22Rv1 (cell line): ENCODE measurements at regions not wholly inside any gene's neighbourhood (a gene's known extent, or its start where the extent isn't known, plus 50 kb on each side); places are given as distances from the start of the nearest gene placed in this dataset.
"Not testable (repeated sequence)": the region's sequence is repeated elsewhere in the genome, so short reads cannot be mapped to it uniquely, and the experiment has no call there.

Experiments
- H3K27ac ChIP-seq: fragments of 450-650 bp; 2 replicates; pipeline ENCODE4 v1.5.1; 2017
- CTCF ChIP-seq: fragments of 450-650 bp; IDR thresholded peaks from 2 replicates; pipeline ENCODE4 v1.5.1; 2017; ENCODE audit warnings: mild to moderate bottlenecking
- ZFX ChIP-seq: fragments of 450-650 bp; IDR thresholded peaks from 2 replicates; pipeline ENCODE4 v1.6.1; 2017; ENCODE audit warnings: antibody characterized with exemption, borderline replicate concordance

DNA sequence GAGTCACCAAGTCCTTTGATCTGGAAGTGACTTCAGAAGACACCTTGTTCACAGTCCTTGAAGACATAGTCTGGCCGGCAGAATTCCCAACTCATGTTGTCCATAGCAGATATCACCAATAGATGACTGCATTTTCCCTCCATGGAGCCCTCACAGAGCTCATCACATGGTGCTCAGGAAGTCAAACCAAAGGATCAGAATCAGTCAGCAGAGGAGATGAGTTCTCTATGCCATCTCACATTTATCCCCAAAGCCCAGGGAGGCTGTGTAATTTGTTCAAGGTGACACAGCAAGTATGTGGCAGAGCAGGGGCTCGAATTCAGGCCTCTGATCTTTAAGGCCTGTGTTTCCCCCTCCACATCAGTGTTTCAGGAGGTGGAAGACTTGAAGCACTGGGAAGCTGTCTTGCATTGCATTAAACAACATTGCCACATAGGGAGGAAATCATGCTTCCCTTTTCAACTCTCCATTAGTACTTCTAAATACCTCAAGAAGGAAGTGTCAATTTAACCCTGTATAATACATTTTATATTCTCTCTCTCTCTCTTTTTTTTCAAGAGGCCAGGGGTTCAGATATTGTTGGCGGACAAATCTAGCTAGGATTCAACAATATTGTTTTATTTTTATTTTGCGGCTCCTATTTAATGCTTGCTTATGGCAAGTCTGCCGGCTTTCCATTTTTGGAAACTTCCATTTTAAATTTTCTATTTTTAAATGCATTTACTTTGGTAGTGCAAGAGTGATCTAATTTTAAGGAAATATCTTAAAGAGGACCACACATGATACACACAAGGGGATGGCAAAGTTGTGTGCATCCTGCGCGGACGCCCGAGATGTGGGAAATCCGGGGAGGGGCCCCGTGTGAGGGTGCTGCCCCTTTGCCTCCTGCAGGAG is 61.9 kb downstream of the NPIPB5 start:
- not testable (repeated sequence) for H3K27ac ChIP-seq

DNA sequence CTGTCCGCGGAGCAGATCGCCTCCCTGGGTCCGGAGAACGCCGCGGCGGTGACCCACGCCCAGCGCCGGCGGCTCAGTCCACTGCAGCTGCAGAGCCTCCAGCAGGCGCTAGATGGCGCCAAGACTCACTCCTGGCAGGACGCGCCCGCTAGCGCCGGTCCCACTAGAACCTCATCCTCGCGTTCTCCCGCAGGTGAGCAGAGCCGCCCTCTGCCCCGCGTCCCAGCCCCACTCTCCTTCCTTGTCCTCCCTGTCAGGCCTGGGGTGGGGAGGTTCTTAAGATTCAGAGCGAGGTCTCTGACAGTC is 62.5 kb downstream of the NPIPB5 start:
- H3K27ac ChIP-seq = not testable (repeated sequence)

GRCh38 chr16:22576506-22576905 is 65.8 kb downstream of the NPIPB5 start:
- H3K27ac ChIP-seq = not testable (repeated sequence)

DNA sequence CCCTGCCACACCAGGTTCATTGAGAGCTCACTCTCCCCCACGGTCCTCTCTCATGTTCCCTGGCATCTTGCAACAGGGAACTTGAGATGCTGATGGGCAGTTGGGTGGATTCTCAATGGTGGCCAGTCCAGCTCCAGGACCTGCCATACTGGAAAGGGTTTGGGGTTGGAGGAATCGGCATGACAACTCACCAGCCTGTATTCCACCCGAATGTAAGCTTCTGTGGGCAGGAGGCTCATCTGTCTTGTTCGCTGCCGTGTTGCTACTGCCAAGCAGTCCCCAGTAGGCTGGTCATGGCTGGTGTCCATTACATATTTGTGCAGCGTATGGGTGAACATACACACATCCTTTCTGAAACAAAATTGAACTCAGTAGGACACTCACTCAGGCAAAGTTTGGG is 72.5 kb downstream of the NPIPB5 start:
- H3K27ac ChIP-seq = not testable (repeated sequence)

GRCh38 chr16:22584459-22584858 is 73.8 kb downstream of the NPIPB5 start:
- not testable (repeated sequence) for H3K27ac ChIP-seq

DNA sequence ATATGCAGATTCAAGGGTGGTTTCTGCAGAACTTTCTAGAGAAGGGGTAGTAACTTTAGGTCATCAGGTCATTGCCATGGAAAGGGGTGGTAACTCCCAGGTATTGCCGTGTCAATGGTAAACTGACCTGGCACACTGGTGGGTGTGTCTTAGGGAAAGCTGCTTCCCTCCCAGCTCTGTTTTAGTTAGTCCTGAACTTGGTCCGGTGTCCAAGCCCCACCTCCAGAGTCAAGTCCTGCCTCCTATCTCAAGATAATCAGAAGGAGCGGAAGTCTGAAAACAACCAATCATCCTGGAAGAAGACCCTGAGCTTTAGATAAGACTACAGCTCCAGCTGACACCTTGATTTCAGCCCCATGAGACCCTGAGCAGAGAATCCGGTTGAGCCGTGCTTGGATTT is 74.2 kb downstream of the NPIPB5 start:
- not testable (repeated sequence) for H3K27ac ChIP-seq

GRCh38 chr16:22585431-22585830 is 74.7 kb downstream of the NPIPB5 start:
- H3K27ac ChIP-seq = not testable (repeated sequence)

GRCh38 chr16:22586732-22587131 is 76.0 kb downstream of the NPIPB5 start:
- not testable (repeated sequence) for H3K27ac ChIP-seq

GRCh38 chr16:22589757-22590156 is 79.1 kb downstream of the NPIPB5 start:
- H3K27ac ChIP-seq = not testable (repeated sequence)

DNA sequence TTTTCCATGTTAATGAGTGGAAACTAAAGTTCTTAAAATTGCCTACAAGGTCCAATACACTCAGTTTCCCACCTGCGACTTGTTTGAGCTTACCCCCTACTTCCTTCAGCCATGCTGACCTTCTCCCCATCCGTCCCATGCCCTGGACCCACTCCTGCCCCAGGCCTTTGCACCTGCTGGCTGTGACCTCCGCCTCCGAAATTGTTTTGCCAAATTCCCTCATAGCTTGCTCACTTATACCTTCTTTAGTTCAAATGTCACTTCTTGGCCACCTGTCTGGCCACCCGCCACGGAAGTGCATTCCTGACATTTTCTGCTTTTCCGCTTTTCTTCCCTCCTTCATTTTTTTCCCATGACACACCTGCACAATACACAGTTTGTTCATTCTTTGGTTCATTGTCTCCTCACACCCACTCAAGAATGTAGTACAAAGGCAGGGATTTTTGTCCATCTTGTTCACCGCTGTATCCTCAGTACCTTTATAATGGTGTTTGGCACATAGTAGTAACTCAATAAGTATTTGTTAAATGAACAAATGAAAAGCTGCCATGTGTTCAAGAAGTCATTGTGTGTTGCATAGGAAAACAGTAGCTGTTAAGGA is 85.9 kb downstream of the NPIPB5 start:
- H3K27ac ChIP-seq = not testable (repeated sequence)

DNA sequence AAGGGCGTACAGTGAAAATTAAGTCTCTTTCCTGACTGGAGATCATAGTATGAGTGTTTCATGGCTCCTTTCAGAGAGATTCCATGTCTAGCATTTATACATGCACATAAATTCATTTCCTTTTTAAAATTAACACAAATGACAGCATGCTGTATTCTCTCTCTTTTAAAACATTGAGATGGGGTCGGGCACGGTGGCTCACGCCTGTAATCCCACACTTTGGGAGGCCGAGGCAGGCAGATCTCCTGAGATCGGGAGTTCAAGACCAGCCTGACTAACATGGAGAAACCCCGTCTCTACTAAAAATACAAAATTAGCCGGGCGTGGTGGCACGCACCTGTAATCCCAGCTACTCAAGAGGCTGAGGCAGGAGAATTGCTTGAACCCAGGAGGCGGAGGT is 93.1 kb downstream of the NPIPB5 start:
- H3K27ac ChIP-seq = not testable (repeated sequence)

DNA sequence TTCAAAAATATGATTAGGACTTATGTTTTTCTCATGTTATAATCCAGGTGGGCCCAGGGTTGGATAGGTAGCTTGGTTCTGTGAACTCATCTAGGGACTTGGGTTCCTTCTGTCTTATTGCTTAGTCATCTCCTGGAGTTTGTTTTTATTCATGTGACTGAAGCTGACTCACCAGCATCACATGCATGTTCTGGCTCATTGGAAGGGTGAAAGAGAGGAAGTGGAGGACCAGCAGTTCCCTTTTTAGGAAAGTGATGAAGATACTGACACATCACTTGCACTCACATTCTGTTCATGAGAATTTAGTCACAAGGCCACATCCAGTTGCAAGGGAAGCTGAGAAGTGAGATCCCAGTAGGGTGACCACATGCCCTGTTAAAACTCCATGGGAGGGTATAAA is 95.9 kb downstream of the NPIPB5 start:
- not testable (repeated sequence) for H3K27ac ChIP-seq

DNA sequence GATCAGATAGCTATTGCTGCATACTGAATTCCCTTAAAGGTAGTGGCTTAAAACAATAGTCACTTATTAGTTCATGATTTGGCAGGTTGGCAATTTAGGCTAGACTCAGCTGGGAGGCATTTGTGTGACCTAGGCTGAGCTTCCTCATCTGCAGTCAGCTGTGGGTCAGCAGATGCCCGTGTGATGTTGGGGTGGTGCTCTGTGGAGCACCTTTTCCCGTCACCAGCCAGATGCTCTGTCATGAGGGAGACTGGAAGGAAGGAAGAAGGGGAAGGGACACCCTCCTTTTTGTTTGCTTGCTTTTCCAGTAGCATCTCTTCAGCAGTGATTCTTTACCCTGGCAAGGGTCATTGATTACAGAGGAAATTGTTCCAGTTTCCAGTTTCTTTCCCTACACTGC is 99.1 kb downstream of the NPIPB5 start:
- not testable (repeated sequence) for H3K27ac ChIP-seq

DNA sequence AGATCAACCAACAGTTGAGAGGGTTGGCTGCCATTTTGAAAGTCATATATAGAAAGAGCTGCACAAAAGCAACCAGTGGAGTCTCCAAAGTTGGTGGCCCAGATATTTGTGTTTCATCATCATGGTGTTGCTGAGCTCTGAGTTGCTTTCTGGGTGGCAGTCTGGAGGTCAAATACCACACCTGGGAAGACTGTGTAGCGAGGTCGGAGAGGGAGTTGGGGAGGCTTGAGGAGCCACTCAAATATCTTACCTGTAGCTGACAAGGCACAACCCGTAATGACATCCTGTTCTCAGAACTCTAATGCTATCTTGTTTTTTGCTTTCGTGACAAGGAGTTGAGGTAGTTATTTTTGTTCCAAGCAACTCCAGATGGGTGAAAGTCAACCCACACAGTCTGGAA is 100.4 kb downstream of the NPIPB5 start:
- not testable (repeated sequence) for H3K27ac ChIP-seq

DNA sequence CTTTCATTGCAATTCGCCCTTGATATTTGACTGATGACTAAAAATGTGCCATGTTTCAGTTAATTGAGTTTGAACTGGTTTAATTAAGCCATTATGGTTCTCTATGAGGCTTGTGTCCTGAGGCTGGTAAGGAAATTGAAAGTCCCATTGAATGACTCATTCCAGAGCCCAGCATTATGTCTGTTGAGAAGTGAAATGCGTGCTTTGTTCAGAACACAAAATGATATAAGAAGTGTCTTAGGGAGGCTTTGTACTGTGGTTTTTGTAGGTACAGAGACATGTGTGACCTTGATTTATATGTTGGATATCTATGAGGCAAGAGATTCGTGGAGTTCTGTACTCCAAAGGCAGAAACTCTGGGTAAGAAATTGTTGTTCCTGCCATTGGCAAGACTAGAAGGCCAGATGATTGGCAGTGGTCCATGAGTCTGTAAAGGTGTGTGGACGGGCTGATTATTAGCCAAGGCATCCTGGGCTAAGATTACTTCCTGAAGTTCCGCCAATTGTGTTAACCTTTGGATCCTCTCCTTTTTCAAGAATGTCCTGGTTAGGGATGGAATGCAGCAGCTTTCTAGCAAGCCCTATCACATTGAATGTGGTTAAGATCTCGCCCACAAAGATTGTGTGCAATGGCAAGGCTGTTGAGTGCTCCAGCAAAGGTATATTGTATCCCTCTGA is 103.7 kb downstream of the NPIPB5 start:
- TF ChIP-seq ZFX = no peak
- TF ChIP-seq CTCF = no peak
- H3K27ac ChIP-seq = no peak overlapping the region

GRCh38 chr16:22618842-22619241 is 108.2 kb downstream of the NPIPB5 start:
- no peak overlapping the region for H3K27ac ChIP-seq

More at GRCh38 chr16:22618842-22619241, 108.2 kb downstream of the NPIPB5 start:
- no peak for TF ChIP-seq ZFX
